HG03135 (cell line): ENCODE measurements at regions not wholly inside any gene's neighbourhood (a gene's known extent, or its start where the extent isn't known, plus 50 kb on each side); places are given as distances from the start of the nearest gene placed in this dataset.

Source experiments
- ATAC-seq: cut with Tn5 transposase; IDR thresholded peaks from one replicate; pipeline ENCODE4 v1.9.1; 2021; ENCODE audit warnings: mild to moderate bottlenecking, moderate library complexity; ENCODE audit not compliant: unreplicated experiment

DNA sequence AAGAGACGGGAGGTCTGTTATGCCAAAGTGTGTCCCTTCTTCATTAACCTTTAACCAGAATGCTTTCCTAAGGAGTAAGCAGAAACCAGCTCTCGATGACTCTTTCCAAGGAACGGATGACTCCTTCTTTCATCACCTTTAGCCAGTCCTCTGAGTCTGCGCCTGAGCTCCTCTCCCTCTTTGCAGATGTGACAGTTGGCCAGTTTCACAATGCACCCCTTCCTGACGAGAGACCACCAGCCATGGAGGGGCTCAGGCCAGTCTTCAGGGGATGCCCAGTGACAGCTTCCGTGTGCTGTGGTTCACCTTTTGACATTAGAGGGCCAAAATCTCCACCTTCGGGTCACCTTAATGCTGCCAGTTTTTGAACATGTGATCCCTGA is 826.1 kb downstream of the TBC1D22A start:
- no peak for ATAC-seq

DNA sequence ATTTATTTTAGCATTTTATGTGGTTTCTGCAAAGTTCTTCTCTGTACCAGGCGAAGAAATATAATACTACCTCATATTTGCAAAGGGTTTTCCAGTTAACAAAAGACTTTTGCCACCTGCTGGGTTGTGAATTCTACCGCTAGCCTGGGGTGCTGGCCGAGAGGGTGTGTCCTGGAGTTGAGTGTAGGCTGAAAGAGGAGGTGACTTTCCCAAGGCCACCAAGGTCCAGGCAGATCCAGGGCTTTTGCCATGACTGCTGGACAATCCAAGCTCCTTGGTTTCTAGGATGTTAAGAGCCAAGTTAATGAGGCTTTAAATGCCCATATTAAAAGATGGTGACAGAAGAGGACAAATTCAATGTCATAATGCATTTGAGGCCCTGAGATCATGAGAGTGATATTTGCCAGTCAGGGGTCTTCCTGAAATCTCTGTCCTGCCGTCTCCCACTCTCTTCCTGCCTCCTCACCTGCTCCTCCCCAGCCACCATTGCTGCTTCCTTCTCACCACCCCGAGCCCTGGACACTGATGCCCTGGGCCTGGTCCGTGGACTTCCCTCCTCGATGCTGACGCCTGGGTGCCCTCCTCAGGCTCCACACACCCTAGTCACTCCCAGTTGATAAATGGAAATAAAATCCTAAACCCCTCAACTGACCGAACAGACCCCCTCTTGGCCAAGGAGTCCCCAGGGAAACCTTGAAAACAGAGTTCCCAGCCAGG is 825.6 kb downstream of the TBC1D22A start:
- no peak for ATAC-seq

DNA sequence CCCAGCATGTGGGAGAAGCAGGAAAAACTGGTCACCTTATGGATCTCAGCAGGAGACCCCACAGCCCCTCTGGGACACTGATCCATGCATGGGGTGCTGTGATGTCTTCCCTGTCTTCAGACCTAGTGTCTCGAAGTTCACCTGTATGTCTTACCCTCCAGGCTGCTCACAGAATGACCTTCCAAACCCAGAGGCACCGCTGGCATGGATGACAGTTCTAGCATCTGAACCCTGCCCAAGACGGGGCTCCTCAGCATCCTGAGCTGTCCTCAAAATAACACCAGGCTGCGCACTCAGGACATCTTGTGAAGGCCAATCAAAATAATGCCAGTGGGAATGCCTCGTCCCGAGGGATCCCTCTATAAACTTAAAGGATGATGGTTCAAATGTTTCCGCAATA is 824.9 kb downstream of the TBC1D22A start:
- no peak for ATAC-seq

DNA sequence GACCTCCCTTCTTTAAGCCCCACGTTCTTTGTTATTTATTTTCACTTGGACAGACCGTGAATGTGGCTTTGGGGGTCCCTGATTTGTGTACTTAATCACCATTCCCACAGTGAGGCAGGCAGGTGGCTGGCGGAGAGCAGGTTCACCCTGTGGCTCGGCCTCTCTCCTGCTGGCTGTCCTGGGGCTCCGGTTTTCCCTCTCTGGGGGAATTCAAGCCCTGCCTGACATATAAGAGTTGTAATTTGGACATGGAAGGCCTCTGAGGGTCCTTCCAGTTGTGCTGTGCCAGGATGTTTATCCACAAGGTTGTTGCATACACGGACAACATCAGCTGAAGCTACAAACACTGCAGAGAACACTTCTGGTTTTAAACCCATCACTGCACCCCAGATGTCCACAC is 824.5 kb downstream of the TBC1D22A start:
- ATAC-seq: no peak

DNA sequence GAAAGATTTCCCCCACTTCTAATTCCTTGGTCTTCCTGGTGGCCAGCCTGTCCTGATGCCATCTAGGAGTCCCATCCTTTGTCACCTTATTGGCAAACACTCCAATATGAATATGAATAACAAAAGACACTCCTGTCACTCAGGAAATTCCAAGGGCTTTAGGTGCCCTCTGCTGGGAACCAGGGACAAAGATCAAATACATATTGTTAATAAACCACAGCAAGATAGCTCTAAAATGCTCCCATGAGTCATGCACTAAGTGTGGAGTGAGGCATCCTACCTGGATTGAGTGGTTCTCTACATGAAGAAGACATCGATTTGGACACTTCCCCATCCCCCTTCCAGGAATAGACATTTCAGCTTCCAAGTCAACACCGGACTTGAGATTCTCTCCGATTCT is 823.6 kb downstream of the TBC1D22A start:
- no peak for ATAC-seq

DNA sequence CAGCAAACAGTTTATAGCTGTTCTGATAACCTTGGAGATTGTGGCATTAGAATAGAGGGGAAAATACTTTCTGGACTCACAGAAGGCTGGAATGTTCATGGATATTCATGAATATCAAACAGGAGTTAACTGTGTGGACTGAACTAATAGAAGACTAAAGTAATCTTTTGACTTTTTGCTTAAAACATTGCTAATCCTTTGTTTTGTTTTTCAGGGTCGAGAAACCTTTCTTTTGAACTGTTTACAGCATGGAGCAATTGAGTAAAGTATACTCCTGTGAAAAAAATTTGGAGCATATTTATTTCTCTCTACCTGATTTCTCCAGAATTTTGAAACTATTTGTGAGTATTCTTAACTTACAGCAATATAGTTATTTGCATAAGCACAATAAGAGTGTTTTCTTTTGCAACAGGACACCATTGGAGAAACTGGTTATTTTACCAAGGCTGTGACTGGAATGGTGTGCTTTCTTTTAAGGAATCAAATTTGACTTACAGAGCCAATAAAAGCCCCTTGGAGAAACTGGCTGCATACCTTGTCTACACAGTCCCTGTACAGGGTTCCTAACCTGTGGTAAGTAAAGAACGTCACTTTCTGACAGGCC is 821.6 kb downstream of the TBC1D22A start:
- ATAC-seq: no peak

DNA sequence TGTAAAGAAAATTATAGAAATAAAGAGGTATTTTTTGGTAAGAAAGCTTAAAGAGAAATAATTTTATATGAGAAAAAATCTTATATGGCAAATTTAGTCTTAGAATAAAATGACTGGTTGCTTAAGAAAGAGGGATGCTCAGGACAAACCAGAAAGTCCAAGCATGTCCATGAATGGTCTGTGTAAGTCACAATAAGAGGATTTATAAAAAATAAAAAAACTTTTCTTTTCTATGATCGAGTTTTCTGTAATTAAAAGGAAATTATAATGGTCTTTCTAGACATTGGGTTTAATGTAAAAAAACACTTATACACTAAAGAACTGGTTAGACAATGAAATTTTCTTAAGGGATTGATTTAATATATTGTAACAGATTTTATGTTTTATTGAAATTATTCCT is 819.6 kb downstream of the TBC1D22A start:
- no peak for ATAC-seq

DNA sequence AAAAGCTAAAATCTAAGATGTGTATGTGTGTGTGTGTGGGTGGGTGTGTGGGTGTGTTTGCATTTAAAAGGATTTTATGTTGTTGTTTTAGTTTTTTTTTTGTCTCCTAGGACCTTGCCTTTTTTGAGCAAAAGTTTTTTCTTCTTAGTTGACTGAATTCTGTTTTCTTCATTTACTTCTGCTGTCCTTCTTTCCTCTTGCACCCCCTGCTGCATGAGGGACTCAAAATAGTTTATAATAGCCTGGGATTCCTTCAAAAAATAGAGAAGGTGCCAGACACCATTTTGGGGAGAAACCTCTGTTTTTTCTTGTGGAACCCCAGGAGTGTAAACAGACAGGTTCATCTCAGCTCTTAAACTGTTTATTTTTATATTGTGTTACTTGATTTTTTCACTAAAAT is 817.7 kb downstream of the TBC1D22A start:
- ATAC-seq: no peak

DNA sequence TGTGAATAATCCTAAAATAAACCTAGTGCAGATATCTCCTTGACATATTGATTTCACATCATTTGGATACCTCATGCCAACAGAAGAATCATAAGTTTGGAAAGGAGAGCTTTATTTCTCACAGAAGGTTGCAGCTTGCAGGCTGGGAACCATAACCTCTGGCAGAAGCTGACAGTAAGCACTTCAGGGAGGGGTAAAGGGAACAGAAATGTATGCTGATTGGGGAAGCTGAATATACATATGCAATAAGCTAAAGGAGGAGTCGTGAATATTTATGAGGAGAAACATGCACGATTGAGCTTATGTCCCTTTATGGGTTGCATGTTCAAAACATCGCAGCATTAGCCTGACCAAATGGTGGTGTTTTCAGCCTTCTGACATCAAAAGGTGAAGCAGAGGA is 814.5 kb downstream of the TBC1D22A start:
- no peak for ATAC-seq

DNA sequence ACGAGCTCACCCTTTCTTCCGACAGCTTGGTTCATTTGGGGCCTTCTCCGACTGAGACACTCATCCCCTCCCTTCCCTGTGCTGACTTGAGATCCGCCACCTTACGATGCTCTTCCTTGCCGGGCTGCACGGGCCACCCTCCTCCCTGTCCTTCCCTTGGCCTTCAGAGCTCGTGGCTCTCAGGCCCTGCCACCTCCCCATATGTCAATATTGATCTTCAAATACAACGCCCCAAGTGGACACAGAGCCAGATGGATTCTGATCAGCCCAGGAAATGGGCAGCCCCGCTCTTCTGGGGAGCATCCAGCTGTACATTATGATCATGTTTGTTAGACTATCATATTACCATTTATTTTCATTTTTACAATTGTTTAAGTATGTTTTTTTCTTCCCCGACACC is 812.8 kb downstream of the TBC1D22A start:
- no peak for ATAC-seq

DNA sequence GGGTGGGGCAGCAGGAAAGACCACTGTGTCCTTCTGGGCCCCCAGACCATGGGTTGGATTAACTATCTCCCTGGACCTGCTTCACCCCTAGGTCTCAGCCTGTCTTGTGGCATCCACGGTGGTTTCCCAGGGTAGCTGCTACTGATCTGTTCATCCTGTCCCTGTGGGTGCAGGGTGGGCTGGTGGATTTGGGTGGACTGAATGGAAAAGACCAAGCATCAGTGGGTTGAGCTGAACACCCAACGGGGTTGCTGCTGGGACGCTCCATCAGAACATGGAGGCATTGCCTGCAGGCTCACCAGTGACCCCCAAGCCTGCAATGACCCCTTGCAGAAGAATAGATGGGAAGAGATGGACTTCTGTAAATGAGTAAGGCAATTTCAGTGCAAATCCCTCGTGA is 812.1 kb downstream of the TBC1D22A start:
- no peak for ATAC-seq

DNA sequence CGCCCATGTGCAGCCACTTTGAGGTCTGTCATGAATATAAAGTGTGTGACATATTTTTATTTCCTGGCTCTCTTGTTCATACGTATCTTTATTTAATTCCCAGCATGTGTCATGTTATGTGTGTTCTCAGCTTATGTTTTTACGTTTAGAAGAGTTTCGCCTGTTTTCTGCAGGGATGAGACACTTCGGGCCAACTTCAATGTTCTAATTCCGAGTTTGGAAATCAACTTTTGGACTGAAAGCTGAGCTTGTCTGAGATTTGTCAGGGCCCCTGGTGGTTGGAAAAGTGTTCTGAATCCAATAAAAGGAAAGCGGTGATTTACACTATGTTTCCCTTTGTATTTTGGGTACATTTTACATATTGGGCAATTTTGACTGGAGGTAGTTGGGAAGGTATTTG is 810.7 kb downstream of the TBC1D22A start:
- no peak for ATAC-seq

DNA sequence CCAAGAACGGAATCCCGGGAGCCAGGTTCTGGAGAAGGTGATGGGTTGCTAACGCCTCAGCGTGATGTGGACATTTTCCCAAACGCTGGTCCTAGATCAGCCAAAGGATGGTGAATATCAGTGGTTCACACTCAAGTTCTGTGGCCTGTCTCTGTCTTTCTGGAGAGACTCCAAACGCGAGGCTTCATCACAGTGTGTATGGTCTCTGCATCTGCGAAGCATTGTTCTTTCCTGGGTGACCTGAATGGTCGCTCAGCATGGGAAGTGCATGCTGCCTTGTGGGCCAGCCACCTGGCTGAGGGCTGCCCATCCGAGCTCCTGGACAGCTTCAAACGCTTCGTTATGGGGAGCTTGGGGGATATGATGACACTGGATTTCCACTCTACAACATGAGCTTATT is 810.0 kb downstream of the TBC1D22A start:
- ATAC-seq: no peak

DNA sequence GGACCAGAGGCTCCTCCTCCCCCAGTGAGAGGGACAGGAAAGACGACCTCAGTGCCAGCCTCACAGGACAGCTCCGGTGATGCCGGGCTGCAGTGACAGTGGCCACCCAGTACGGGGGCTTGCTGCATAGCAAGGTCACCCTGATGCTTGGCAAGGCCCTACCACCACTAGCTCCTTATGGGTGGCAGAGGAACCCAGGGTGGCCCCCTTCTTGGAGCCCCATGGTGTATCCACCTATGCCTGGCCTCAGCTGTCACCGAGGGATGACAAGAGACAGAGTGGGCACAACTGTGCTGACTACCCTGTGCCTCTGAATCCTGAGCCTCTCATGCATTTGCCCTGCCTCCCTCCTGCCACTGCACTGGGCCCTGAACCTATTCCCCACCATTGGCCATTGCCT is 809.2 kb downstream of the TBC1D22A start:
- no peak for ATAC-seq

DNA sequence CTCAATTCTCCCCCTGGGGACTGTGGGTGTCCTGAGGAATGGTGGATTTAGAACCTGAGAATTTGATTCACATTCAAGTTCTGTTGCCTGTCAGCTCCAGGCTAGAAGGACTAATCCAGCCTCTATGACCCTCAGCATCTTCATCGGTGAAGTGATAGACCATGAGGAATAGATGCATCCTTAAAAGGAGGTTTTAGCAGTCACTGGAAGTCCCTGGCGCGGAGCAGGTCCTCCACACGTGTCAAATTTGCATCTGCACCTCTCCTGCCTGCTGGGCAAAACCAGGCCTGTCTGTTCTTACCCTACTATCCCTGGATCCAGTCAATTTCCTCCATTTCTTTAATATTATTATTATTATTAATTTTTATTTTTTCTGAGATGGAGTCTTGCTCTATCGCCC is 808.4 kb downstream of the TBC1D22A start:
- no peak for ATAC-seq

DNA sequence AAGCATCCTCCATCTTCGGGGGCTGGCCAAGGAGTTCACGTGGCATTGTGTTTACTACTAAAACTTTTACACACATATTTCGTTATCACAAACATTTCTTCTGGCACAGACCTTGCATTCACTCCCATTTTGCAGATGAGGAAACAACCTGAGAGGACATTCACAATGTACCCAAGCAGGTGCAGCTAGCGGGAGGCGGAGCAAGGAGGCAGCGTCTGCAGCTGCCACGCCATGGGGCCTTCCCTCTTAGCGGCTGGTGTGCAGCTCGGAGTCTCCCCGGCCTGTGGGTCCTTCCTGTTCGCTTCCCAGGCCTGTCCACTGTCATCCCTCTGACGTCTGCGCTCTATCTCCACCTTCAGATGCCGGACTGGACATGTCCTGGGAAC is 807.8 kb downstream of the TBC1D22A start:
- no peak for ATAC-seq

DNA sequence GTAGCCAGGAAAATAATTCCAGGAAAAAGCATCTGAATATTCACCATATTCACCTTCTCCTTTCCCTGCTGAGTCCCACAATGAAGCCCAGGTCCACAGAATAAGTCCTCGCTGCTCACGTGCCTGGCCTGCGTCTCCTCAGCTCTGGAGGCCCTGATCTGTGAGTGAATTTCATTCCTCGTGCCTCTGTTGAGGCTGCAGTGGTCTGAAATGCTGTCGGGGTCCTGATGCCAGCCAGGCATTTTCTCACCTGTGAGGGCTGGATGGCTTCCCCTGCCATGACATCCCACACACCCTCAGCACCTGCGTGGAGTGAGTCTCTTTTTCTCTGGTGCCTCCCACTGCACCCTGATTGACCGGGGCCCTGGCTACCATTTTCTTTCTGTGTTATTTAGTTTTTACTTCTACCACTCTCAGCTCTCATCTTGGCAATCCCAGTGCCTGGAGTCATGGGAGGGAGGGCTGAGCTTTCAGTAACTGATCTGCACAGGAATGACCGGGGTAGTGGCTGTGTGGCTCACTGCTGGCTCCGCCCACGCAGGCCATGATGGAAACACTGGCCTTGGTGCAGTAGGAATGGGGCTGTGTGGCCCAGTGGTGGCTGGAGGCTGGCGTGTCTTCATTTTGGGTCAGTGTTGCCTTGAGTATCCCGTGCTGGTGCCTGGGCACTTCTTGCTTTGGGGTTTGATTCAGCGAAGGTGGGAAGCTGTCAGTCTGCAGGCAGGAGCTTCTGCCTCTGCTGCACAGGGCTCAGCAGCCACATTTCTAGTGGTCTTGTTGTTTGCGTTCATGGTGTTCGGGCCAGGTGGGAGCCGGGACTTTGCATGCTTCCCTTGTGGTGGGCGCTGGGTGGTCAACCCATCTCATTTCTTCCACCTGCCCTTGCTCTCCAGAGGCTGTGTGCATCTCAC is 807.2 kb downstream of the TBC1D22A start:
- no peak for ATAC-seq

DNA sequence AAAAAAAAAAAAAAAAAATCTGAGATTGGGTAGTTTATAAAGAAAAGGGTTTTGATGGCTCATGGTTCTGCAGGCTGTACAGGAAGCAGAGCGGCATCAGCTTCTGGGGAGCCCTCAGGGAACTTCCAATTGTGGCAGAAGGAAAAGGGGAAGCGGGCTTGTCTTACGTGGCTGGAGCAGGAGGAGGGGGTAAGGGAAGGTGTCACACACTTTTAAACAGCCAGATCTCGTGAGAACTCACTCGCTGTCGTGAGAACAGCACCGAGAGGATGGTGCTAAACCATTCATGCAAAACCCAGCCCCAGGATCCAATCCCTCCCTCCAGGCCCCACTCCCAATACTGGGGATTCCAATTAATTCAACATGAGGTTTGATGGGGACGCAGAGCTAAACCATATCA is 806.2 kb downstream of the TBC1D22A start:
- ATAC-seq: no peak

DNA sequence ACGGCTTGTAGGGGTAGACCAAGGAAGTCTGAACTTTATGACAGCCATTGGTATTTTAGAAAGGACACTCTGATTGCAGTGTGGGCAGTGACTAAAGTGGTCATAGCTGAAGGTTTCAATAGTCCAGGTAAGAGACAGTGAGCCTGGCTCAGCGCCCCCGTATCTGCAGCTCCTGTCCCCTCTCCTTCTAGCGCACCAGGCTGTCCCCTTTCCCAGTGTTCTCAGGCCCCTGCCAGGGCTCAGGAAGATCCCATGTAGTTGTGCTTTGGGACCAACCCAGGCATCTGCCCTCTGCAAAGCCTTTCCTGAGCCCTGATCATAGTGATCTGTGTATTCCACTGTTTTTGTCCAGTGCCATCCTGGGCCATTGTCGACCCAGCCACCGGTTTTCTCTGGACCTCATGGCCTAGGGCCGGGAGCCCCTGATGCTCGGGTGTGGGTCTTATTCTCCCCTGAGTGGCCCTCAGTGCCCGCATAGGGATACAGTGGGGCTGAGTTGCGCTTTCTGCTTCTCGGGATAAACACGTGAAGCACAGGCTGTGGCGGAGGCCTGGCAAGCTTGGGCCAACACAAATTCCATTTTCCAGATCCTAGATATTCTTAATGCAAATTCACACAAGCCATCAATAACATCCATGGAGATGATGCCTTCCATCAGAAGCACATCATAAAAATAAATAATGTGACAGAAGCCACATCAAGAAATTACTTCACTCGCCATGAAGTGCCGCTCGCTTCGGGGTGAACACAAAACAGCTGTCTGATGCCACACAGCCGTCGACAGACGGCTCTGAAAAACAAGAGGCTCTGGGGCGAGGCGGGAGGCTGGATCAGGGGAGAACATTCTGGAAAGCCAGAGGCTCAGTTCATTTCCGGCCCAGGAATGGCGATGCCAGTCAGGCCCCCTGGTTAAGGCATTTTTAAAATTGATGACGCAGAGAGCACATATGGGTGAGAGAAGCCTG is 805.0 kb downstream of the TBC1D22A start:
- ATAC-seq: no peak

DNA sequence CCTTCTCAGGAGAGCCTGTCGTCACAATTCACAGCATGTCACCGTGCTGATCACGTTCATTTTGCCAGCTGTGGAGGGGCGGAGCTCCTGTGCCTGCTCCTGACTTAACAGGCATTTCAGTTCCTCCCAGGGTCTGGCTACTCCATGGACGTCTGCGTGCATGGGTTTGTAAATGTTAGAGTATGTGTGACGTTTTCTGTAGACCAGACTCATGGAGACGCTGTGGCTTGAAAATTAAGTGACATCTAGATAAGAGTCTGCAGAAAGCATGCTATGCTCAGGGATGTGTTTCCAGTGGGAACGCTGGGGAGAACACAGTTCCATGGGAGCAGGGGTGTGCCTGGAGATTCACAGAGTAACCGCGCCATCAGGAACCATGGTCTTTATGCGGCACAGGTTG is 804.0 kb downstream of the TBC1D22A start:
- ATAC-seq: no peak

DNA sequence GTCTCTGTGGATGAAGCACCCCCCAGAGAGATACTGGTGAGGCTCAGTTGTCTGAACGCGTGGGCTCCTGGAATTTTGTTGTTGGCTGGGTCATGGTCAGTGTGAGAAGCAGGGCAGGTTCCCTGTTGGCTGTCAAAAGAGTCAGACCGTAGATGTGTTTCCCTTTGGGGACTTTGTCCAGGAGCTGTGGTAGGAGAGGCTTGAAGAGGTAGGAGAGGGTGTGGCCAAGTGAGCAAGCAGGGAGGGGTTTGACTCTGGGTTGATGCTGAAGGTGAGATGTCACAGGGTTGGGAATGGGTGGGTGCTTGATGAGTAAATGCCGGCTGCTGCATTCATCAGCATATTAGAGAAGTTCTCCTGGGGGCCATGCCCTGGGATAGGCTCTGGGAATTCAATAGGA is 803.2 kb downstream of the TBC1D22A start:
- ATAC-seq: no peak
